Naive thymus-derived CD4-positive, alpha-beta T cell (primary cell): ENCODE measurements at regions not wholly inside any gene's neighbourhood (a gene's known extent, or its start where the extent isn't known, plus 50 kb on each side); places are given as distances from the start of the nearest gene placed in this dataset.

Source experiments
- ATAC-seq: fragments of 150-1000 bp; cut with Tn5 transposase; 2 replicates; pipeline ENCODE4 v1.10.0; 2021; ENCODE audit warnings: mild to moderate bottlenecking, moderate library complexity
- CTCF ChIA-PET: fragments of 350-600 bp; sonication (Branson Sonifier 250); formaldehyde crosslinking; loops from one replicate; lab custom pipeline; 2021; ENCODE audit warnings: antibody characterized with exemption; lab: Charles Lee
- POLR2A ChIA-PET: fragments of 350-600 bp; sonication (Branson Sonifier 250); formaldehyde crosslinking; loops from one replicate; lab custom pipeline; 2021; ENCODE audit warnings: antibody characterized with exemption, inconsistent platforms; lab: Charles Lee
- DNase-seq, 9 donors: peaks; one replicate each; pipeline versions ENCODE4 v3.0.0 to v3.0.0-alpha.2; 2020 to 2022; ENCODE audit warnings: mixed read lengths in 1 of 9
- H3K27ac ChIP-seq: one replicate; pipeline ENCODE4 v1.7.0; 2013; ENCODE audit warnings: mild to moderate bottlenecking, low read depth, low read length, moderate library complexity
- H3K27me3 ChIP-seq, 2 donors: one replicate each; pipeline ENCODE4 v1.7.0; 2013; ENCODE audit warnings: low read length in 2 of 2, mild to moderate bottlenecking in 2 of 2, moderate library complexity in 2 of 2; ENCODE audit not compliant: control insufficient read depth in 2 of 2, insufficient read depth in 2 of 2
- H3K36me3 ChIP-seq, 3 experiments: 1 replicate in 2 of 3; 2 replicates in 1 of 3; pipeline ENCODE4 v1.7.0; 2013; ENCODE audit warnings: low read length in 3 of 3, mild to moderate bottlenecking in 3 of 3, moderate library complexity in 1 of 3; ENCODE audit not compliant: insufficient read depth in 3 of 3, control insufficient read depth in 2 of 3
- H3K4me1 ChIP-seq, 2 donors: one replicate each; pipeline ENCODE4 v1.7.0; 2013; ENCODE audit warnings: low read length in 2 of 2, mild to moderate bottlenecking in 2 of 2, moderate library complexity in 1 of 2; ENCODE audit not compliant: control insufficient read depth in 2 of 2, insufficient read depth in 2 of 2
- H3K4me3 ChIP-seq: 2 replicates; pipeline ENCODE4 v1.7.0; 2013; ENCODE audit warnings: mild to moderate bottlenecking, low read length
- H3K9me3 ChIP-seq, 3 experiments: 1 replicate in 2 of 3; 2 replicates in 1 of 3; pipeline ENCODE4 v1.7.0; 2013; ENCODE audit warnings: low read length in 3 of 3; ENCODE audit not compliant: control insufficient read depth in 2 of 3
- H3K27ac Mint-ChIP-seq, 9 donors: one replicate each; pipeline ENCODE4 v1.8.0; 2020 to 2022; ENCODE audit warnings: mixed read lengths in 9 of 9, mild to moderate bottlenecking in 8 of 9, moderate library complexity in 5 of 9, inconsistent platforms in 2 of 9
- H3K27me3 Mint-ChIP-seq, 5 donors: one replicate each; pipeline ENCODE4 v1.8.0; 2021 to 2022; ENCODE audit warnings: mixed read lengths in 5 of 5, mild to moderate bottlenecking in 1 of 5
- H3K36me3 Mint-ChIP-seq, 5 donors: one replicate each; pipeline ENCODE4 v1.8.0; 2020 to 2022; ENCODE audit warnings: mixed read lengths in 5 of 5, mild to moderate bottlenecking in 3 of 5, inconsistent platforms in 1 of 5
- H3K4me1 Mint-ChIP-seq, 7 donors: one replicate each; pipeline ENCODE4 v1.8.0; 2020 to 2022; ENCODE audit warnings: mixed read lengths in 7 of 7, mild to moderate bottlenecking in 3 of 7, inconsistent platforms in 1 of 7
- H3K4me3 Mint-ChIP-seq, 10 donors: one replicate each; pipeline ENCODE4 v1.8.0; 2020 to 2022; ENCODE audit warnings: mild to moderate bottlenecking in 10 of 10, mixed read lengths in 10 of 10, moderate library complexity in 6 of 10, inconsistent platforms in 2 of 10
- H3K9me3 Mint-ChIP-seq, 11 donors: one replicate each; pipeline ENCODE4 v1.8.0; 2020 to 2022; ENCODE audit warnings: mixed read lengths in 11 of 11, mild to moderate bottlenecking in 4 of 11, inconsistent platforms in 1 of 11, moderate library complexity in 1 of 11
- intact Hi-C, 2 donors: fragments of 100-400 bp; cut with micrococcal nuclease; formaldehyde crosslinking; loops; one replicate each; pipeline ENCODE4 v1.15.1; 2023

- Histone ChIP-seq H3K36me3 (no peaks in the 10 kb centered on the region), H3K27ac (no peak overlapping the region), H3K4me1 (no peaks in the 10 kb centered on the region), H3K27me3 (no peaks in the 10 kb centered on the region), H3K9me3 (peaks cover 0 to 10% (median 0%) of the 10 kb centered on the region in 3 experiments), H3K4me3 (no peak overlapping the region)
- ChIA-PET POLR2A (no interaction called here), CTCF (no interaction called here)
- H3K27ac Mint-ChIP-seq: no peak overlapping the region
- no peak overlapping the region for H3K4me3 Mint-ChIP-seq
- peaks cover 1 to 23% (median 11%) of the 10 kb centered on the region in 11 donors for H3K9me3 Mint-ChIP-seq
- peaks cover 0 to 9% (median 0%) of the 10 kb centered on the region in 5 donors for H3K36me3 Mint-ChIP-seq
- H3K27me3 Mint-ChIP-seq: peaks cover 14 to 65% (median 46%) of the 10 kb centered on the region in 5 donors
- ATAC-seq (no peak), DNase-seq (no peak)
- intact Hi-C loops: no loop called here
- no peaks in the 10 kb centered on the region for H3K4me1 Mint-ChIP-seq
These were observed 85.4 kb upstream of the OTOS start for GRCh38 chr2:240225660-240226475.

- ATAC-seq: no peak
- H3K27ac Mint-ChIP-seq: no peak overlapping the region
- intact Hi-C loops: no loop called here
- H3K4me1 Mint-ChIP-seq: peaks cover 0 to 4% (median 0%) of the 10 kb centered on the region in 7 donors
- peaks cover 0 to 9% (median 0%) of the 10 kb centered on the region in 5 donors for H3K36me3 Mint-ChIP-seq
- Histone ChIP-seq H3K27me3 (no peaks in the 10 kb centered on the region), H3K27ac (no peak overlapping the region), H3K4me1 (no peaks in the 10 kb centered on the region), H3K36me3 (no peaks in the 10 kb centered on the region), H3K4me3 (no peak overlapping the region), H3K9me3 (peaks cover 0 to 10% (median 0%) of the 10 kb centered on the region in 3 experiments)
- H3K27me3 Mint-ChIP-seq: peaks cover 14 to 63% (median 46%) of the 10 kb centered on the region in 5 donors
- H3K9me3 Mint-ChIP-seq: peaks cover 1 to 23% (median 11%) of the 10 kb centered on the region in 11 donors
- ChIA-PET CTCF (no interaction called here), POLR2A (no interaction called here)
- no peak overlapping the region for H3K4me3 Mint-ChIP-seq
- peak in 1 of 9 donors; percentile 10 for DNase-seq
These were observed 86.4 kb upstream of the OTOS start for GRCh38 chr2:240226672-240227537.

GRCh38 chr2:240227538-240228428 lies 87.3 kb upstream of the OTOS start:
- Histone ChIP-seq H3K27me3 (no peaks in the 10 kb centered on the region), H3K9me3 (peaks cover 0 to 10% (median 0%) of the 10 kb centered on the region in 3 experiments), H3K36me3 (no peaks in the 10 kb centered on the region), H3K4me1 (no peaks in the 10 kb centered on the region), H3K4me3 (no peak overlapping the region), H3K27ac (no peak overlapping the region)
- ChIA-PET CTCF (no interaction called here), POLR2A (no interaction called here)
- Mint-ChIP-seq H3K36me3 (peaks cover 0 to 9% (median 0%) of the 10 kb centered on the region in 5 donors), H3K27ac (no peak overlapping the region), H3K9me3 (peaks cover 1 to 23% (median 11%) of the 10 kb centered on the region in 11 donors), H3K27me3 (peaks cover 9 to 56% (median 39%) of the 10 kb centered on the region in 5 donors), H3K4me1 (peaks cover 0 to 4% (median 0%) of the 10 kb centered on the region in 7 donors), H3K4me3 (no peak overlapping the region)
- intact Hi-C loops: no loop called here
- ATAC-seq: no peak
- peak in 1 of 9 donors; percentile 13 for DNase-seq

- ChIA-PET CTCF (no interaction called here), POLR2A (interaction anchor here (0.7 kb wide), 1 partner anchor 120 kb away, joined by 4 read pairs; no protein-coding TSS in a partner anchor)
- ATAC-seq (no peak), DNase-seq (no peak)
- Histone ChIP-seq H3K27me3 (no peaks in the 10 kb centered on the region), H3K4me1 (no peaks in the 10 kb centered on the region), H3K27ac (no peak overlapping the region), H3K36me3 (no peaks in the 10 kb centered on the region), H3K4me3 (no peak overlapping the region), H3K9me3 (peaks cover 0 to 10% (median 0%) of the 10 kb centered on the region in 3 experiments)
- Mint-ChIP-seq H3K27me3 (peaks cover 2 to 43% (median 28%) of the 10 kb centered on the region in 5 donors), H3K9me3 (peaks cover 1 to 23% (median 11%) of the 10 kb centered on the region in 11 donors), H3K36me3 (peaks cover 0 to 9% (median 0%) of the 10 kb centered on the region in 5 donors), H3K4me3 (no peak overlapping the region), H3K27ac (no peak overlapping the region), H3K4me1 (peaks cover 0 to 8% (median 0%) of the 10 kb centered on the region in 7 donors)
- intact Hi-C loops: no loop called here
These were observed 88.5 kb upstream of the OTOS start for GRCh38 chr2:240229005-240229404.

GRCh38 chr2:240229603-240230235 lies 89.3 kb upstream of the OTOS start:
- intact Hi-C loops: loop anchor here in 1 of 2 donors (10.0 kb wide), 1 partner anchor 605 kb away; no protein-coding TSS in a partner anchor
- Mint-ChIP-seq H3K9me3 (peaks cover 1 to 23% (median 11%) of the 10 kb centered on the region in 11 donors), H3K27me3 (peaks cover 0 to 36% (median 21%) of the 10 kb centered on the region in 5 donors), H3K4me1 (peaks cover 0 to 14% (median 0%) of the 10 kb centered on the region in 7 donors), H3K36me3 (peaks cover 0 to 9% (median 0%) of the 10 kb centered on the region in 5 donors), H3K4me3 (peak overlapping the region in 1 of 10 donors; percentile 17), H3K27ac (peak overlapping the region in 1 of 9 donors; percentile 29)
- H3K27me3 ChIP-seq: no peaks in the 10 kb centered on the region
- no peak for DNase-seq
- ChIA-PET CTCF (no interaction called here), POLR2A (no interaction called here)
- peaks cover 0 to 10% (median 0%) of the 10 kb centered on the region in 3 experiments for H3K9me3 ChIP-seq
- no peak overlapping the region for H3K27ac ChIP-seq
- no peak for ATAC-seq
- H3K4me1 ChIP-seq: no peaks in the 10 kb centered on the region
- no peaks in the 10 kb centered on the region for H3K36me3 ChIP-seq
- H3K4me3 ChIP-seq: no peak overlapping the region
